K562 (cell line): ENCODE measurements at regions not wholly inside any gene's neighbourhood (a gene's known extent, or its start where the extent isn't known, plus 50 kb on each side); places are given as distances from the start of the nearest gene placed in this dataset.

ENCODE experiments used
- ATAC-seq: fragments of 200-7000 bp; cut with Tn5 transposase; 3 replicates; pipeline ENCODE4 v1.9.1; 2020; ENCODE audit warnings: moderate library complexity
- BruUV-seq: library from RNA; stranded (reverse); fragments of 400-500 nt; replicated peaks from 2 replicates; lab custom pipeline; 2021; lab: Mats Ljungman, UMichigan
- CTCF ChIA-PET: fragments of 300-600 bp; formaldehyde crosslinking; extraction: SDS; loops from one replicate; lab custom pipeline; 2021; ENCODE audit warnings: low intra/inter-chr PET ratio; lab: Yijun Ruan, JAX
- POLR2A ChIA-PET: fragments of 300-600, 350-650 bp; sonication (Branson Sonifier 250); formaldehyde crosslinking; extraction: SDS; loops from one replicate; lab custom pipeline; 2021; ENCODE audit warnings: antibody characterized with exemption, inconsistent platforms; lab: Yijun Ruan, JAX
- DNase-seq, 4 experiments: peaks; one replicate each; pipeline versions ENCODE4 v3.0.0 to v3.0.0-alpha.2; 2011 to 2018; ENCODE audit warnings: low spot score in 3 of 4, mixed read lengths in 3 of 4; ENCODE audit errors: extremely low read depth in 1 of 4
- FAIRE-seq: peaks from 2 replicates; lab custom pipeline; 2011; peaks lifted over from hg19 to GRCh38; lab: Jason Lieb, UNC
- H2AFZ ChIP-seq: 2 replicates; pipeline ENCODE4 v1.6.0; 2011; ENCODE audit warnings: low read depth, low read length, control low read depth, inconsistent platforms
- H3K27ac ChIP-seq: fragments of 200-600 bp; 3 replicates; pipeline ENCODE4 v1.8.0; 2011; ENCODE audit warnings: low read depth, mild to moderate bottlenecking, control low read depth, inconsistent platforms, low read length, moderate library complexity, mixed read lengths; ENCODE audit errors: extremely low read depth
- H3K27me3 ChIP-seq, 2 experiments: fragments of 300-600 bp in 1 of 2; 2 replicates in 1 of 2; 3 replicates in 1 of 2; pipeline versions ENCODE4 v1.6.0 to v1.8.0; 2011; ENCODE audit warnings: inconsistent platforms in 2 of 2, low read length in 2 of 2, mild to moderate bottlenecking in 1 of 2, mixed read lengths in 1 of 2, moderate library complexity in 1 of 2; ENCODE audit not compliant: control insufficient read depth in 2 of 2, insufficient read depth in 2 of 2
- H3K36me3 ChIP-seq: fragments of 300-600 bp; 3 replicates; pipeline ENCODE4 v1.8.0; 2011; ENCODE audit warnings: mild to moderate bottlenecking, low read length, inconsistent platforms; ENCODE audit not compliant: control insufficient read depth, insufficient read depth
- H3K4me1 ChIP-seq, 2 experiments: fragments of 200-600 bp in 1 of 2; replicated peaks in 1 of 2; 2 replicates in 1 of 2; 3 replicates in 1 of 2; pipeline versions ENCODE4 v1.5.1 to v1.8.0; 2011; ENCODE audit warnings: inconsistent platforms in 2 of 2, low read length in 2 of 2, mild to moderate bottlenecking in 1 of 2, mixed read lengths in 1 of 2, moderate library complexity in 1 of 2; ENCODE audit not compliant: control insufficient read depth in 2 of 2, insufficient read depth in 2 of 2
- H3K4me2 ChIP-seq: 2 replicates; pipeline ENCODE4 v1.6.1; 2011; ENCODE audit warnings: low read length, control low read depth, inconsistent platforms, mixed read lengths; ENCODE audit not compliant: insufficient read depth
- H3K4me3 ChIP-seq: fragments of 200-600 bp; sonication (generic), shearing (Covaris generic); 2 replicates; pipeline ENCODE4 v1.5.1; 2016; ENCODE audit warnings: control low read depth, inconsistent platforms
- H3K79me2 ChIP-seq: fragments of 200-600 bp; 3 replicates; pipeline ENCODE4 v1.8.0; 2011; ENCODE audit warnings: low read length, inconsistent platforms; ENCODE audit not compliant: control insufficient read depth, insufficient read depth
- H3K9ac ChIP-seq, 2 experiments: 2 replicates each; pipeline versions ENCODE4 v1.6.0 to v1.6.1; 2011; ENCODE audit warnings: low read depth in 2 of 2, low read length in 2 of 2, control low read depth in 1 of 2, inconsistent platforms in 1 of 2, mild to moderate bottlenecking in 1 of 2, mixed read lengths in 1 of 2; ENCODE audit not compliant: insufficient read depth in 1 of 2
- H3K9me1 ChIP-seq: one replicate; pipeline ENCODE4 v1.6.0; 2011; ENCODE audit warnings: inconsistent platforms, mild to moderate bottlenecking, low read length, moderate library complexity; ENCODE audit not compliant: control insufficient read depth, insufficient read depth
- H3K9me3 ChIP-seq: replicated peaks from 2 replicates; pipeline ENCODE4 v1.5.1; 2011; ENCODE audit warnings: low read depth, low read length, inconsistent platforms; ENCODE audit not compliant: control insufficient read depth, insufficient read depth
- H4K20me1 ChIP-seq: replicated peaks from 2 replicates; pipeline ENCODE4 v1.6.1; 2011; ENCODE audit warnings: low read length, inconsistent platforms, mixed read lengths; ENCODE audit not compliant: control insufficient read depth, insufficient read depth
- FOXA3 ChIP-seq, 2 experiments: fragments of 450-650 bp in 1 of 2; sonication (generic) in 1 of 2; formaldehyde crosslinking; IDR thresholded peaks in 1 of 2; conservative IDR thresholded peaks in 1 of 2; 2 replicates each; pipeline versions ENCODE4 v1.4.0 to v1.8.0; 2020 to 2022; ENCODE audit warnings: mild to moderate bottlenecking in 2 of 2, missing genetic modification reagents in 1 of 2
- HSF4 ChIP-seq: fragments of 250-450 bp; sonication (Bioruptor Pico); IDR thresholded peaks from 2 replicates; pipeline ENCODE4 v2.1.2; 2022; ENCODE audit warnings: mild to moderate bottlenecking, moderate library complexity, borderline replicate concordance
- U2AF1 ChIP-seq: fragments of 200-400 bp; formaldehyde crosslinking; optimal IDR thresholded peaks from 2 replicates; pipeline ENCODE3; 2017; ENCODE audit warnings: mild to moderate bottlenecking, low read depth, low read length, moderate library complexity
- ZNF584 ChIP-seq: fragments of 200-800 bp; sonication (Bioruptor generic); IDR thresholded peaks from 2 replicates; pipeline ENCODE4 v1.6.1; 2016; ENCODE audit warnings: low read depth, mild to moderate bottlenecking, missing genetic modification characterization, missing compliant biosample characterization
- WGBS: fragments of 100-300 bp; shearing (Covaris generic); methylation state at CpG from one replicate; pipeline ENCODE4 v1.1.6; 2016; ENCODE audit warnings: low coverage, mixed read lengths; ENCODE audit not compliant: insufficient coverage; ENCODE audit errors: missing lambda C conversion rate; 5-methylcytosine and 5-hydroxymethylcytosine counted together
- in situ Hi-C: fragments of 300-500 bp; cut with MboI; formaldehyde crosslinking; loops from 4 replicates; pipeline ENCODE4 v1.15.0; 2018; ENCODE audit warnings: inconsistent platforms, mixed read lengths
- intact Hi-C: fragments of 100-400 bp; cut with micrococcal nuclease; formaldehyde crosslinking; loops from 2 replicates; pipeline ENCODE4 v1.14.2; 2022

- H3K27ac ChIP-seq: no peak overlapping the region
- BruUV-seq: no TSS peak
- no peak for ATAC-seq
These were observed 262.8 kb upstream of the KLF14 start for GRCh38 chr7:130996833-130997231.

GRCh38 chr7:130998993-130999602 lies 265.1 kb upstream of the KLF14 start:
- H3K4me2 ChIP-seq: no peak overlapping the region
- H3K27ac ChIP-seq: no peak overlapping the region
- POLR2A ChIA-PET: interaction anchor here (0.6 kb wide), 2 partner anchors 23 to 32 kb away, joined by 3 read pairs; no protein-coding TSS in a partner anchor
- no peaks in the 10 kb centered on the region for H3K36me3 ChIP-seq
- no peak overlapping the region for H2AFZ ChIP-seq
- DNase-seq (no peak), ATAC-seq (no peak), FAIRE-seq (no peak)
- H3K9me3 ChIP-seq: no peaks in the 10 kb centered on the region
- H3K9me1 ChIP-seq: no peaks in the 10 kb centered on the region
- TF ChIP-seq HSF4 (CRISPR knock-in tag) (no peak), ZNF584 (CRISPR knock-in tag) (0 out of 2 replicates have a peak, but pooled peaks have one; percentile 9)
- no peaks in the 10 kb centered on the region for H3K27me3 ChIP-seq
- H3K9ac ChIP-seq: no peak overlapping the region
- CTCF ChIA-PET: no interaction called here
- WGBS: 71% methylated on average over 3 of the region's 3 CpGs
- intact Hi-C loops: no loop called here
- H3K79me2 ChIP-seq: no peaks in the 10 kb centered on the region
- in situ Hi-C loops: no loop called here
- H4K20me1 ChIP-seq: no peaks in the 10 kb centered on the region
- peaks cover 0 to 7% of the 10 kb centered on the region in 2 experiments; a peak in 3 of 5 replicates for H3K4me1 ChIP-seq
- no peak overlapping the region for H3K4me3 ChIP-seq
- no TSS peak for BruUV-seq

More at GRCh38 chr7:130996833-130997231, 262.8 kb upstream of the KLF14 start:
- H3K9me1 ChIP-seq: no peaks in the 10 kb centered on the region
- in situ Hi-C loops (no loop called here), intact Hi-C loops (no loop called here)
- no peak for DNase-seq
- WGBS: 60% methylated on average over 6 of the region's 6 CpGs
- H4K20me1 ChIP-seq: no peaks in the 10 kb centered on the region
- peaks cover 0 to 7% of the 10 kb centered on the region in 2 experiments; a peak in 3 of 5 replicates for H3K4me1 ChIP-seq
- H3K9ac ChIP-seq: no peak overlapping the region
- H3K36me3 ChIP-seq: no peaks in the 10 kb centered on the region
- H3K4me2 ChIP-seq: no peak overlapping the region
- H3K9me3 ChIP-seq: no peaks in the 10 kb centered on the region
- FAIRE-seq: no peak
- TF ChIP-seq FOXA3 (CRISPR knock-in tag; conservative IDR thresholded peaks at IDR 0.05 in 1 of 2, IDR thresholded peaks at IDR 0.05 in 1 of 2) (peak in 1 of 2 experiments; percentile 53; a peak in 1 of 4 replicates), U2AF1 (no peak)
- no peak overlapping the region for H3K4me3 ChIP-seq
- no peaks in the 10 kb centered on the region; a peak in 1 of 5 replicates for H3K27me3 ChIP-seq
- H2AFZ ChIP-seq: no peak overlapping the region
- POLR2A ChIA-PET: interaction anchor here (0.6 to 0.8 kb wide), 2 partner anchors 391 to 507 kb away, joined by 3 to 4 read pairs; no protein-coding TSS in a partner anchor
- no peaks in the 10 kb centered on the region for H3K79me2 ChIP-seq
- CTCF ChIA-PET: no interaction called here
